ENCODE measurements at regions not wholly inside any gene's neighbourhood (a gene's known extent, or its start where the extent isn't known, plus 50 kb on each side); places are given as distances from the start of the nearest gene placed in this dataset.

DNA sequence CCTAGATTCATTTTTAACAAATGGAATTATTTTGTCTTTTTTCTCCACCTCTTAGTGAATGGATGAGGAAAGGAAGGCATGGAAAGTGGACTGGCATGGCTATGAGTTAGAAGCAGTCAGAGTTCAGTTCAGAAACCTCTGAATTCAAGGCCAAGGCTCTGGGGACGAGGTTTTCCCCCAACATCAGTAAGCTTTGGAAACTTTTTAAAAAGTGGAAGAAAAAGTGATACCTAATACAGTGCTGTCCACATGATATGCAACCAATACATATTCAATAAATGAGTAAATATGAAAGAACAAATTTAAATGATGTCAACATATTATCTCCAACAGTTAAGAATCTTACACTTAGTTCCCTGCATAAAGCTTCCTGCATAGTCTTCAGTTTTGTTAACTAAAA is 204.7 kb downstream of the HLX start:
- no peaks in the 10 kb centered on the region for H3K9me3 ChIP-seq (ENCODE audit: control insufficient read depth, insufficient read depth, low read length)
- no peaks in the 10 kb centered on the region for H3K4me1 ChIP-seq (ENCODE audit: control insufficient read depth, insufficient read depth, low read length)
- no peaks in the 10 kb centered on the region for H3K27me3 ChIP-seq (ENCODE audit: control insufficient read depth, insufficient read depth, low read length)
- H3K36me3 ChIP-seq (ENCODE audit: control insufficient read depth, insufficient read depth, low read length): no peaks in the 10 kb centered on the region
- H3K9ac ChIP-seq (ENCODE audit: low read depth, low read length): no peak overlapping the region
- H3K4me3 ChIP-seq (ENCODE audit: low read depth, low read length): no peak overlapping the region

- Histone ChIP-seq H3K9ac (ENCODE audit: low read depth, low read length) (no peak overlapping the region), H3K4me1 (ENCODE audit: control insufficient read depth, insufficient read depth, low read length) (no peaks in the 10 kb centered on the region), H3K27me3 (ENCODE audit: control insufficient read depth, insufficient read depth, low read length) (no peaks in the 10 kb centered on the region), H3K9me3 (ENCODE audit: control insufficient read depth, insufficient read depth, low read length) (no peaks in the 10 kb centered on the region), H3K36me3 (ENCODE audit: control insufficient read depth, insufficient read depth, low read length) (no peaks in the 10 kb centered on the region), H3K4me3 (ENCODE audit: low read depth, low read length) (no peak overlapping the region)
Measured at GRCh38 chr1:221084681-221085080, 205.4 kb downstream of the HLX start.

- Histone ChIP-seq H3K9me3 (ENCODE audit: control insufficient read depth, insufficient read depth, low read length) (no peaks in the 10 kb centered on the region), H3K27me3 (ENCODE audit: control insufficient read depth, insufficient read depth, low read length) (no peaks in the 10 kb centered on the region), H3K9ac (ENCODE audit: low read depth, low read length) (no peak overlapping the region), H3K36me3 (ENCODE audit: control insufficient read depth, insufficient read depth, low read length) (no peaks in the 10 kb centered on the region), H3K4me1 (ENCODE audit: control insufficient read depth, insufficient read depth, low read length) (no peaks in the 10 kb centered on the region), H3K4me3 (ENCODE audit: low read depth, low read length) (no peak overlapping the region)
Measured at GRCh38 chr1:221085701-221086375, 206.6 kb downstream of the HLX start.

DNA sequence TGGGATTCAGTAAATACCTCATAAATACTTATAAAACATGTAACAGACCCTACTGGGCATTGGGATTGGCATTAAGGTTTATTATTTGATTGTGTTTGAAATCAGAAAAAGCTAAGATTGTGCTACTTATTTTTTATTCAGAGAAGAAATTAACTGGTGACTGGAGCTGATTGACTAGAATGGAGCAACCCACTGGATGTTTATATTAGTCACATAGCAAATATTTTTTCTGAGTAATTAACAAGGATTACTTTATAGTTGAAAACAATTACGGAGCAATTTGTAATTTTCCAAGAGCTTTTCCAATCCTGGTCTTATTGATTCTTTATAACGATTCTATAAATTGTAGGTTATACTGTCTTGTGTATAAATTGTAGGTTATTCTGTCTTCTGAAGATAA is 208.7 kb downstream of the HLX start:
- H3K36me3 ChIP-seq (ENCODE audit: control insufficient read depth, insufficient read depth, low read length): no peaks in the 10 kb centered on the region
- no peaks in the 10 kb centered on the region for H3K27me3 ChIP-seq (ENCODE audit: control insufficient read depth, insufficient read depth, low read length)
- no peaks in the 10 kb centered on the region for H3K4me1 ChIP-seq (ENCODE audit: control insufficient read depth, insufficient read depth, low read length)
- no peaks in the 10 kb centered on the region for H3K9me3 ChIP-seq (ENCODE audit: control insufficient read depth, insufficient read depth, low read length)
- H3K9ac ChIP-seq (ENCODE audit: low read depth, low read length): no peak overlapping the region
- H3K4me3 ChIP-seq (ENCODE audit: low read depth, low read length): no peak overlapping the region

GRCh38 chr1:221089273-221089672 is 210.0 kb downstream of the HLX start:
- Histone ChIP-seq H3K4me1 (ENCODE audit: control insufficient read depth, insufficient read depth, low read length) (no peaks in the 10 kb centered on the region), H3K9me3 (ENCODE audit: control insufficient read depth, insufficient read depth, low read length) (no peaks in the 10 kb centered on the region), H3K9ac (ENCODE audit: low read depth, low read length) (no peak overlapping the region), H3K27me3 (ENCODE audit: control insufficient read depth, insufficient read depth, low read length) (no peaks in the 10 kb centered on the region), H3K4me3 (ENCODE audit: low read depth, low read length) (no peak overlapping the region), H3K36me3 (ENCODE audit: control insufficient read depth, insufficient read depth, low read length) (no peaks in the 10 kb centered on the region)

DNA sequence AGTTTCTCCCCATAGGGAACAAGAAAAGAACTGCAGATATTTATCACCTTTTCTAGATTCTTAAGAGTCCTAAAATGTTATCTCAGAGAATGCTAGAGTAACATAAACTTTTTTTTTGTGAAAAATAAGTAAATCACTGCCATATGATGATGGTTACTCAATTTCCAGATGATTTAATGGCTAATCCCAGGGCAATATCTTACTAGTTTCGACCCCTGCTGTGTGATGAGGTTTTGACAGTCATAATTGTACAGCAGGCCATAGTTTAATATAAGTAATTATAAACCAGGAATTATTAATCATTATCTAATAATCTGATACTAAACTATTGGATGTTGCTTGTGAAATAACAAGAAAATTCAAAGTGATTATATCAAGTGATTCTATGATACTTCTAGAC is 210.6 kb downstream of the HLX start:
- no peaks in the 10 kb centered on the region for H3K9me3 ChIP-seq (ENCODE audit: control insufficient read depth, insufficient read depth, low read length)
- no peak overlapping the region for H3K4me3 ChIP-seq (ENCODE audit: low read depth, low read length)
- no peaks in the 10 kb centered on the region for H3K4me1 ChIP-seq (ENCODE audit: control insufficient read depth, insufficient read depth, low read length)
- H3K27me3 ChIP-seq (ENCODE audit: control insufficient read depth, insufficient read depth, low read length): no peaks in the 10 kb centered on the region
- H3K36me3 ChIP-seq (ENCODE audit: control insufficient read depth, insufficient read depth, low read length): no peaks in the 10 kb centered on the region
- H3K9ac ChIP-seq (ENCODE audit: low read depth, low read length): no peak overlapping the region

DNA sequence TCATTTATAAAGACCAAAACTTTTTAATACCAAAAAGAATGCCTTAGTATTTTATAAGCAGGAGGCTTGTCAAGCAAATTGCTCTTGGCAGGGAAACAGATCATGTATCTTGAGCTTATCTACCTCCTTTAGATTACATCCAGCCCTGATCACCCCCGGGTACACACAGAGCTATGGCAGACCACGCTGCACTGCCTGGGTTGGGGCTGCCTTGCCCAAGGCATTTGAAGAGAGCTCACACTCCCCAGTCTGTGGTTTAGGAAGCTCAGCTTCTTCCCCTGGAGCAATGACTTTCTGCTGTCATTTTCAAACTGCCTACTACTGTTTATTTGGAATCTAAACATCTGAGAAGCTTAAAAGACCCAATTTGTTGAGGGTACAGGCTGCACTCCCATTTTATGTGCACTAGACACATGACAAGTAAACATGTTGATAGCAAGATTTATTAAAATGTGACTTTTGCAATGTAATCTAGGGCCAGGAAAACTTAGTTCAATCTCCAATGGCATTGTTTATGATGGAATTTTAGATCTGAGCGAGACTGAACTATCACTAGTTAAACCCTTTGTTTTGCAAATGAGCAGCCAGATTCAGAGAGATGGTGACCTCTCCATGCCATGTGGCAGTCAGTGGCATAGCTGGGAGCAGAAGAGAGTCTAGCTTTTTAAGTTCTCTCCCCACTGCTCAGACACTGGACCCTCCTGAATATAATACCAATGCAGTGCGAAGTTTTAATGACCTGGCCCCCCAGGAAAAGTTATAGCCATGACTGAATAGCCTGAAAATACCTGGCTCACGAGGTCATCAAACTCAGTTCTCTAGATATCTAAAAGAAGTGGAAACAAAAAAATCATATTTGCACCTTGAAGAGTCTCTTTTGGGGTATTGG is 214.9 kb downstream of the HLX start:
- Histone ChIP-seq H3K4me3 (ENCODE audit: low read depth, low read length) (no peak overlapping the region), H3K9me3 (ENCODE audit: control insufficient read depth, insufficient read depth, low read length) (no peaks in the 10 kb centered on the region), H3K27me3 (ENCODE audit: control insufficient read depth, insufficient read depth, low read length) (no peaks in the 10 kb centered on the region), H3K4me1 (ENCODE audit: control insufficient read depth, insufficient read depth, low read length) (no peaks in the 10 kb centered on the region), H3K9ac (ENCODE audit: low read depth, low read length) (no peak overlapping the region), H3K36me3 (ENCODE audit: control insufficient read depth, insufficient read depth, low read length) (no peaks in the 10 kb centered on the region)

DNA sequence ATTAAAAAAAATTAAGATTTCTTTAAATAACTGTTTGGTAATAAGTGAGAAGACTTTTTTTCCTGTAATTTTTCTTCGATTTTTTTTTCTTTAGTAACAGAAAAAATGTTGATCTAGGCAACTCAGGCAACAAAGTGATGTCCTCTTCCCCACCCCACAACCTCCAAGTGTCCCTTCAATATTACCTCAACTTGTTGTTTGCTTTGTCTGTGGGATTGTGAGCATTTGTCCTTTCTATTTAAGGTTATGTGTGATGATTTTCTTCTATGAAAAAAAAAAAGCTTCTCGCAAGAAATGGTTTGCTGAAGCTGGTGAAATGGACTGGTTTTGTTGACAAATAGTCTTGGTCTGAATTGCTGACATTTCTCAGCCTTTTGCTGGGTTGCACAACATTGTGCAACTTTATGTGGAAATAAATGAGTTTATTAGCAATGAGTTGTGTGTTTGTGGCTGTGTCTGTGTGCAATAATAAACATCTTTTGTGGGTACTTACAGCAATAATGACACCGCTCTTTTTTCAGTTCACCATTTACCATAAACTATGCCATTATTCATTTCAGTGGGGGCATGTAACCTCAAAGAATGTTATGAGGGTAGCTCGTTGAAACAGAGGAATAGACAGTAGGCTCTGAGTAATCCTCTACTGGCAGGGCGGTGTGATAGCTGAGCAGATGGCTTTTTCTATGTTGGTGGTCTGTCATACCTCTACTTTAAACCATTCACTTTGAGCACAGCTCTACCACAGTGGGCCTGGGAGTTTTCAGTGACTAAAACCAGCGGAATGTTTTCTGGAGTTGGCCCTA is 218.4 kb downstream of the HLX start:
- Histone ChIP-seq H3K4me3 (ENCODE audit: low read depth, low read length) (no peak overlapping the region), H3K9ac (ENCODE audit: low read depth, low read length) (no peak overlapping the region), H3K27me3 (ENCODE audit: control insufficient read depth, insufficient read depth, low read length) (no peaks in the 10 kb centered on the region), H3K36me3 (ENCODE audit: control insufficient read depth, insufficient read depth, low read length) (no peaks in the 10 kb centered on the region), H3K9me3 (ENCODE audit: control insufficient read depth, insufficient read depth, low read length) (no peaks in the 10 kb centered on the region), H3K4me1 (ENCODE audit: control insufficient read depth, insufficient read depth, low read length) (no peaks in the 10 kb centered on the region)

DNA sequence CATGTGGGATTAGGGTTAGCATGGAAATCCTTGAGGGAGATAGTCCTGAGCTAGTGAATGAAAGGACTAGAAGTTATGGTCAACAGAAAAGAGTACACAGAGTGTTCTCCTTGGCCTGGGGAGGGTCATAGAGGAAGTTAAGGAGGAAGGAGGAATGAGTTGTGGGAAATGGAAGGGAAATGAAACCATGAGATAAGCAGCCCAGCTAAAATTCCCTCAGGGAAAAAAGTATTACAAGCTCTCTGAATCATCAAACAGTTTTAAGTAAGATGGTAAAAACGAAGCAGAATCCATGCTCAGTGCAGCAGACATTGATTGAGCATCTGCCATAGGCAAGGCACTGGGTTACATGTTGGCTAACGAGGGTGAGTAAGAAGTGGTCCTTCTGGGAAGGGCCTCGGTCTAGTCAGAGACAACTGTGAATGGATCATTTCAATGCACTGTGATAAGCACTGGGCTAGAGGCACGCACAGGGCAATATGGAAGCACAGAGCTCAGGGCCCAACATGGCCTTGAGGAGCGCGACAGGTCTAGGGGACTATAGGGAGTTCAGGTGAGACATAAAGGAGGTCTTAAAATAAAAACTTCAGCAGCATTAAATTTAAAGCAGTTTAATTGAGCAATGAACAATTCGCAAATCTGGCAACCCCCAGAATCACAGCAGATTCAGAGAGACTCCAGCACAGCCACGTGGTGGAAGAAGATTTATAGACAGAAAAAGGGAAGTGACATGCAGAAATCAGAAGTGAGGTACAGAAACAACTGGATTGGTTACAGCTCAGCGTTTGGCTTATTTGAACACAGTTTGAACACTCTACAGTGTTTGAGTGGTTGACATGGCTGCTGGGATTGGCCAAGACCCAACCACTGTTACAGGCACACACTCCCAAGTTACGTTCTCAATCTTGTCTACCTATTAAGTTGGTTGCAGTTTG is 219.5 kb downstream of the HLX start:
- Histone ChIP-seq H3K4me3 (ENCODE audit: low read depth, low read length) (no peak overlapping the region), H3K9me3 (ENCODE audit: control insufficient read depth, insufficient read depth, low read length) (no peaks in the 10 kb centered on the region), H3K36me3 (ENCODE audit: control insufficient read depth, insufficient read depth, low read length) (no peaks in the 10 kb centered on the region), H3K4me1 (ENCODE audit: control insufficient read depth, insufficient read depth, low read length) (no peaks in the 10 kb centered on the region), H3K9ac (ENCODE audit: low read depth, low read length) (no peak overlapping the region), H3K27me3 (ENCODE audit: control insufficient read depth, insufficient read depth, low read length) (no peaks in the 10 kb centered on the region)

GRCh38 chr1:221099747-221100595 is 220.7 kb downstream of the HLX start:
- H3K36me3 ChIP-seq (ENCODE audit: control insufficient read depth, insufficient read depth, low read length): no peaks in the 10 kb centered on the region
- H3K4me3 ChIP-seq (ENCODE audit: low read depth, low read length): no peak overlapping the region
- H3K9ac ChIP-seq (ENCODE audit: low read depth, low read length): no peak overlapping the region
- no peaks in the 10 kb centered on the region for H3K9me3 ChIP-seq (ENCODE audit: control insufficient read depth, insufficient read depth, low read length)
- no peaks in the 10 kb centered on the region for H3K4me1 ChIP-seq (ENCODE audit: control insufficient read depth, insufficient read depth, low read length)
- no peaks in the 10 kb centered on the region for H3K27me3 ChIP-seq (ENCODE audit: control insufficient read depth, insufficient read depth, low read length)
